ENCODE measurements at regions not wholly inside any gene's neighbourhood (a gene's known extent, or its start where the extent isn't known, plus 50 kb on each side); places are given as distances from the start of the nearest gene placed in this dataset.

DNA sequence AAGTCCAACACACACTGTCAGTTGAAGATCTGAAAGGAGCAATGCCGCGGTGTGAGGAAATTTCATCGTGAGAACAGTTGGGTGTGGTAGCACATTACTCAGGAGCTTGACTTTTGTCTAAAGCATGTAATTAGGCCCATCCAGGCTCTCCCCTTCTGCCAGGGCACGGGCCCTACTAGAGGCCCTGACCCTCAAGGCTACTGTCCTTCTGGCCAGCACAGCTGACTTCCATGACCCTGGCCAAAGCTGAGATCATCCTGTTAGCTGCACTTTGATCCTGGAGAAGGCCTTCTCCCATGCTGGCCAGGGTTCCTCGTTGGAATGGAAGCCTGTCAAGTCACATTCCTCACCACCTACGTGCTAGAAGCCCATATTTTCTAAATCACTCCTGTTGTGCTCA lies 77.8 kb upstream of the SLC1A3 start:
- Histone ChIP-seq H2BK120ac (ENCODE audit: low read depth, low read length) (no peak overlapping the region), H4K5ac (ENCODE audit: low read length) (no peak overlapping the region), H3K18ac (ENCODE audit: low read length) (no peak overlapping the region), H2AK5ac (ENCODE audit: low read length) (no peak overlapping the region), H2BK5ac (ENCODE audit: low read length) (no peak overlapping the region), H3K4me2 (ENCODE audit: low read length) (no peak overlapping the region), H4K8ac (ENCODE audit: low read depth, low read length) (no peak overlapping the region), H3K56ac (ENCODE audit: low read length) (no peak overlapping the region), H3K4me1 (ENCODE audit: control insufficient read depth, low read depth, low read length) (no peaks in the 10 kb centered on the region), H2BK15ac (replicated peaks; ENCODE audit: low read depth) (no peak overlapping the region), H3K36me3 (ENCODE audit: control insufficient read depth, insufficient read depth, low read length) (no peaks in the 10 kb centered on the region), H3K27me3 (ENCODE audit: insufficient read depth, low read length, poor library complexity) (no peaks in the 10 kb centered on the region), H3K4ac (ENCODE audit: low read depth, low read length) (no peak overlapping the region), H3K27ac (ENCODE audit: low read depth, low read length) (no peak overlapping the region), H3K4me3 (ENCODE audit: low read length) (no peak overlapping the region), H3K79me2 (ENCODE audit: control insufficient read depth, insufficient read depth, low read length) (no peaks in the 10 kb centered on the region), H3K79me1 (ENCODE audit: low read length) (no peaks in the 10 kb centered on the region), H3K9ac (ENCODE audit: low read length) (no peak overlapping the region), H3K23ac (ENCODE audit: low read length) (no peak overlapping the region)
- DNase-seq = no peak
- WGBS (ENCODE audit: extremely low coverage, insufficient coverage, low lambda C conversion rate) = no CpG with 5 or more reads among the region's 6 CpGs

GRCh38 chr5:36529142-36529541 lies 77.3 kb upstream of the SLC1A3 start:
- H3K27ac ChIP-seq (ENCODE audit: low read depth, low read length) = no peak overlapping the region
- no peak for DNase-seq
- no CpG with 5 or more reads among the region's 1 CpG for WGBS (ENCODE audit: extremely low coverage, insufficient coverage, low lambda C conversion rate)

DNA sequence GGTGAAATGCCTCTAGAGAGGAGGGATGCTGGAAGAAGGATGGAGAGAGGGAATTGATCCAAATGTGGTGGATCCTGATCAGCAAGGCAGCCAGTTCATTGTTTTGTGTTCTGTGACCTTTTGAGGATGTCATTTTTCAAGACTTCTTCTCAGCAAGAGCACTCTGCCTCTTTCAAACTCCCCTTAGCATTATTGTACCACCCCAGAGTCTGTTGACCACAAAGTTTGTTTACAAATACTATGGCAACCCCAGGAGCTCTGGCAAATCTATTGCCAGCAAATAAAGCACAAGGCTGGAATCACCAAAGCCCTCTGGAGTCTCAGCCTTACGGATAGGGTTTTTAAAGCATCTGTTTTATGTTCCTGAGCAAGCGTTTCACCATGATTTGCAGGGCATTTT lies 76.2 kb upstream of the SLC1A3 start:
- H3K79me2 ChIP-seq (ENCODE audit: control insufficient read depth, insufficient read depth, low read length) = no peaks in the 10 kb centered on the region
- no peaks in the 10 kb centered on the region for H3K4me1 ChIP-seq (ENCODE audit: control insufficient read depth, low read depth, low read length)
- no CpG with 5 or more reads among the region's 2 CpGs for WGBS (ENCODE audit: extremely low coverage, insufficient coverage, low lambda C conversion rate)
- no peak overlapping the region for H3K27ac ChIP-seq (ENCODE audit: low read depth, low read length)
- no peaks in the 10 kb centered on the region for H3K36me3 ChIP-seq (ENCODE audit: control insufficient read depth, insufficient read depth, low read length)
- H2AK5ac ChIP-seq (ENCODE audit: low read length) = no peak overlapping the region
- H3K23ac ChIP-seq (ENCODE audit: low read length) = no peak overlapping the region
- no peak overlapping the region for H3K4ac ChIP-seq (ENCODE audit: low read depth, low read length)
- H3K4me3 ChIP-seq (ENCODE audit: low read length) = no peak overlapping the region
- no peak overlapping the region for H2BK5ac ChIP-seq (ENCODE audit: low read length)
- H3K27me3 ChIP-seq (ENCODE audit: insufficient read depth, low read length, poor library complexity) = no peaks in the 10 kb centered on the region
- H3K79me1 ChIP-seq (ENCODE audit: low read length) = no peaks in the 10 kb centered on the region
- H4K5ac ChIP-seq (ENCODE audit: low read length) = no peak overlapping the region
- no peak overlapping the region for H3K9ac ChIP-seq (ENCODE audit: low read length)
- H3K56ac ChIP-seq (ENCODE audit: low read length) = no peak overlapping the region
- no peak overlapping the region for H2BK15ac ChIP-seq (replicated peaks; ENCODE audit: low read depth)
- no peak overlapping the region for H2BK120ac ChIP-seq (ENCODE audit: low read depth, low read length)
- H4K8ac ChIP-seq (ENCODE audit: low read depth, low read length) = no peak overlapping the region
- no peak overlapping the region for H3K18ac ChIP-seq (ENCODE audit: low read length)
- DNase-seq = peak; percentile 24
- H3K4me2 ChIP-seq (ENCODE audit: low read length) = no peak overlapping the region

More at GRCh38 chr5:36529142-36529541, 77.3 kb upstream of the SLC1A3 start:
- no peak overlapping the region for H3K4me2 ChIP-seq (ENCODE audit: low read length)
- H4K5ac ChIP-seq (ENCODE audit: low read length) = no peak overlapping the region
- no peak overlapping the region for H3K23ac ChIP-seq (ENCODE audit: low read length)
- no peaks in the 10 kb centered on the region for H3K36me3 ChIP-seq (ENCODE audit: control insufficient read depth, insufficient read depth, low read length)
- no peak overlapping the region for H2BK15ac ChIP-seq (replicated peaks; ENCODE audit: low read depth)
- H3K27me3 ChIP-seq (ENCODE audit: insufficient read depth, low read length, poor library complexity) = no peaks in the 10 kb centered on the region
- H3K4me1 ChIP-seq (ENCODE audit: control insufficient read depth, low read depth, low read length) = no peaks in the 10 kb centered on the region
- no peaks in the 10 kb centered on the region for H3K79me1 ChIP-seq (ENCODE audit: low read length)
- H3K56ac ChIP-seq (ENCODE audit: low read length) = no peak overlapping the region
- no peak overlapping the region for H3K4me3 ChIP-seq (ENCODE audit: low read length)
- no peak overlapping the region for H3K4ac ChIP-seq (ENCODE audit: low read depth, low read length)
- H2AK5ac ChIP-seq (ENCODE audit: low read length) = no peak overlapping the region
- no peak overlapping the region for H3K18ac ChIP-seq (ENCODE audit: low read length)
- no peak overlapping the region for H4K8ac ChIP-seq (ENCODE audit: low read depth, low read length)
- H2BK120ac ChIP-seq (ENCODE audit: low read depth, low read length) = no peak overlapping the region
- no peaks in the 10 kb centered on the region for H3K79me2 ChIP-seq (ENCODE audit: control insufficient read depth, insufficient read depth, low read length)
- H2BK5ac ChIP-seq (ENCODE audit: low read length) = no peak overlapping the region
- no peak overlapping the region for H3K9ac ChIP-seq (ENCODE audit: low read length)

- no CpG with 5 or more reads among the region's 1 CpG for WGBS (ENCODE audit: extremely low coverage, insufficient coverage, low lambda C conversion rate)
- H3K56ac ChIP-seq (ENCODE audit: low read length) = no peak overlapping the region
- no peak overlapping the region for H3K18ac ChIP-seq (ENCODE audit: low read length)
These were observed 75.0 kb upstream of the SLC1A3 start for GRCh38 chr5:36531401-36531800.

GRCh38 chr5:36535378-36535777 lies 71.0 kb upstream of the SLC1A3 start:
- Histone ChIP-seq H3K36me3 (ENCODE audit: control insufficient read depth, insufficient read depth, low read length) (no peaks in the 10 kb centered on the region), H2BK120ac (ENCODE audit: low read depth, low read length) (no peak overlapping the region), H3K4ac (ENCODE audit: low read depth, low read length) (no peak overlapping the region), H3K4me1 (ENCODE audit: control insufficient read depth, low read depth, low read length) (no peaks in the 10 kb centered on the region), H3K27me3 (ENCODE audit: insufficient read depth, low read length, poor library complexity) (no peaks in the 10 kb centered on the region), H3K56ac (ENCODE audit: low read length) (no peak overlapping the region), H3K4me3 (ENCODE audit: low read length) (no peak overlapping the region), H3K27ac (ENCODE audit: low read depth, low read length) (no peak overlapping the region), H2BK5ac (ENCODE audit: low read length) (no peak overlapping the region), H2BK15ac (replicated peaks; ENCODE audit: low read depth) (no peak overlapping the region), H3K4me2 (ENCODE audit: low read length) (no peak overlapping the region), H4K8ac (ENCODE audit: low read depth, low read length) (no peak overlapping the region), H3K79me1 (ENCODE audit: low read length) (no peaks in the 10 kb centered on the region), H3K79me2 (ENCODE audit: control insufficient read depth, insufficient read depth, low read length) (no peaks in the 10 kb centered on the region), H3K18ac (ENCODE audit: low read length) (no peak overlapping the region), H3K9ac (ENCODE audit: low read length) (no peak overlapping the region), H3K23ac (ENCODE audit: low read length) (no peak overlapping the region), H2AK5ac (ENCODE audit: low read length) (no peak overlapping the region), H4K5ac (ENCODE audit: low read length) (no peak overlapping the region)
- no peak for DNase-seq
- no CpG with 5 or more reads among the region's 5 CpGs for WGBS (ENCODE audit: extremely low coverage, insufficient coverage, low lambda C conversion rate)

More at GRCh38 chr5:36531401-36531800, 75.0 kb upstream of the SLC1A3 start:
- Histone ChIP-seq H2AK5ac (ENCODE audit: low read length) (no peak overlapping the region), H3K4ac (ENCODE audit: low read depth, low read length) (no peak overlapping the region), H3K36me3 (ENCODE audit: control insufficient read depth, insufficient read depth, low read length) (no peaks in the 10 kb centered on the region), H3K27me3 (ENCODE audit: insufficient read depth, low read length, poor library complexity) (no peaks in the 10 kb centered on the region), H3K4me1 (ENCODE audit: control insufficient read depth, low read depth, low read length) (no peaks in the 10 kb centered on the region), H3K4me2 (ENCODE audit: low read length) (no peak overlapping the region), H3K79me1 (ENCODE audit: low read length) (no peaks in the 10 kb centered on the region), H2BK15ac (replicated peaks; ENCODE audit: low read depth) (no peak overlapping the region), H4K8ac (ENCODE audit: low read depth, low read length) (no peak overlapping the region), H3K79me2 (ENCODE audit: control insufficient read depth, insufficient read depth, low read length) (no peaks in the 10 kb centered on the region), H2BK120ac (ENCODE audit: low read depth, low read length) (no peak overlapping the region), H3K27ac (ENCODE audit: low read depth, low read length) (no peak overlapping the region), H4K5ac (ENCODE audit: low read length) (no peak overlapping the region), H2BK5ac (ENCODE audit: low read length) (no peak overlapping the region), H3K23ac (ENCODE audit: low read length) (no peak overlapping the region), H3K9ac (ENCODE audit: low read length) (no peak overlapping the region), H3K4me3 (ENCODE audit: low read length) (no peak overlapping the region)
- no peak for DNase-seq

DNA sequence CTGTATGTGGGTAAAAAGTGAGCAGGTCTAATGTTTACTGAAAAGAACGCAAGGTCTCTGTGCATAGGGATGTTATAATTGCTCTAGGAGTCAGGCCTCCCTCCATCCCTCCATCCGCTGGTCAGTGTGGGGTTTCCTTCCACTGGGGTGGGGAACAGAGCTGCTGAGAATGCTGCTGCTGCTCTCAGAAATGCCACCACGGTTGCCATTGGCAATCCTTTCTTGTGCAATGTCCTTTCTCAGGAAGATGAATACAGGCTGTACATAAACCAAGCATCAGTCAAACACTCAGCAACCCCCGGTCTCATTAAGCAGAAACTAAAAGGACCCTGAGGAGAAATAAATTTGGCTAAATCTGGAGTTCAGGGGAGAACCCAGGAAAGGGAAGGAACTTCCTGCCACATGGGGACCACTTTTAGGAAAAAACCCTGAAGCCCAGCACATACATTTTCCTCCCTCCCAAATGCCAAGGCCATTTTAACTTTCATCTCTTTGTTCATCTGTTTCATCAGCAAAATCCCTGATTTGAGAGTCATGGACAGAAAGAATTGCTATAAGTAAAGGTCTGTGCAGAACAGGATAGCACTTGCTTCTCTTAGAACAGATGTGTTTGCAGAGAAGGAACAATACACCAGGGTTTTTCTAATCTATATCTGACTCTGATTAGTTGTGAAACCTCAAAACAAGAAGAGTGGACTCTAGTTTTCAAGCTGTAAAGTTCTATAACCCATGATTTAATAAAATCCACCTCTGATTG lies 70.4 kb upstream of the SLC1A3 start:
- H3K36me3 ChIP-seq (ENCODE audit: control insufficient read depth, insufficient read depth, low read length) = no peaks in the 10 kb centered on the region
- no peak overlapping the region for H2BK15ac ChIP-seq (replicated peaks; ENCODE audit: low read depth)
- no peaks in the 10 kb centered on the region for H3K79me1 ChIP-seq (ENCODE audit: low read length)
- no peak overlapping the region for H3K4ac ChIP-seq (ENCODE audit: low read depth, low read length)
- H3K4me3 ChIP-seq (ENCODE audit: low read length) = no peak overlapping the region
- DNase-seq = no peak
- no peak overlapping the region for H3K56ac ChIP-seq (ENCODE audit: low read length)
- no peak overlapping the region for H2BK5ac ChIP-seq (ENCODE audit: low read length)
- no peak overlapping the region for H2BK120ac ChIP-seq (ENCODE audit: low read depth, low read length)
- H2AK5ac ChIP-seq (ENCODE audit: low read length) = no peak overlapping the region
- H3K9ac ChIP-seq (ENCODE audit: low read length) = no peak overlapping the region
- WGBS (ENCODE audit: extremely low coverage, insufficient coverage, low lambda C conversion rate) = no CpG with 5 or more reads among the region's 4 CpGs
- H3K27ac ChIP-seq (ENCODE audit: low read depth, low read length) = no peak overlapping the region
- no peak overlapping the region for H4K5ac ChIP-seq (ENCODE audit: low read length)
- no peaks in the 10 kb centered on the region for H3K79me2 ChIP-seq (ENCODE audit: control insufficient read depth, insufficient read depth, low read length)
- no peak overlapping the region for H3K18ac ChIP-seq (ENCODE audit: low read length)
- no peak overlapping the region for H3K23ac ChIP-seq (ENCODE audit: low read length)
- no peak overlapping the region for H3K4me2 ChIP-seq (ENCODE audit: low read length)
- no peaks in the 10 kb centered on the region for H3K4me1 ChIP-seq (ENCODE audit: control insufficient read depth, low read depth, low read length)
- H3K27me3 ChIP-seq (ENCODE audit: insufficient read depth, low read length, poor library complexity) = no peaks in the 10 kb centered on the region
- no peak overlapping the region for H4K8ac ChIP-seq (ENCODE audit: low read depth, low read length)

Data from mesendoderm (in vitro differentiated cells).